WERI-Rb-1 (cell line): ENCODE measurements at regions not wholly inside any gene's neighbourhood (a gene's known extent, or its start where the extent isn't known, plus 50 kb on each side); places are given as distances from the start of the nearest gene placed in this dataset.

Experiments
- DNase-seq: peaks from one replicate; pipeline ENCODE4 v3.0.0-alpha.2; 2020
- H3K27ac ChIP-seq: fragments of 250-450 bp; sonication (Bioruptor Pico); 2 replicates; pipeline ENCODE4 v1.5.1; 2020; ENCODE audit warnings: mild to moderate bottlenecking, moderate library complexity
- H3K27me3 ChIP-seq: fragments of 250-450 bp; sonication (Bioruptor Pico); 2 replicates; pipeline ENCODE4 v1.5.1; 2021; ENCODE audit warnings: mild to moderate bottlenecking, low read depth, moderate library complexity; ENCODE audit not compliant: insufficient read depth, severe bottlenecking
- H3K36me3 ChIP-seq: fragments of 250-450 bp; sonication (Bioruptor Pico); 2 replicates; pipeline ENCODE4 v1.5.1; 2020; ENCODE audit warnings: mild to moderate bottlenecking, moderate library complexity
- H3K4me3 ChIP-seq: 2 replicates; pipeline ENCODE4 v1.5.1; 2011; ENCODE audit warnings: low read depth, mild to moderate bottlenecking, control low read depth, low read length
- H3K9me3 ChIP-seq: fragments of 250-450 bp; sonication (Bioruptor Pico); 2 replicates; pipeline ENCODE4 v1.5.1; 2021; ENCODE audit warnings: mild to moderate bottlenecking, moderate library complexity; ENCODE audit not compliant: severe bottlenecking
- TF ChIP-seq, protein P1 (sequence below): IDR thresholded peaks from 2 replicates; pipeline ENCODE4 v1.5.1; 2011; ENCODE audit warnings: low read depth, mild to moderate bottlenecking, control low read depth, inconsistent platforms, low read length

DNA sequence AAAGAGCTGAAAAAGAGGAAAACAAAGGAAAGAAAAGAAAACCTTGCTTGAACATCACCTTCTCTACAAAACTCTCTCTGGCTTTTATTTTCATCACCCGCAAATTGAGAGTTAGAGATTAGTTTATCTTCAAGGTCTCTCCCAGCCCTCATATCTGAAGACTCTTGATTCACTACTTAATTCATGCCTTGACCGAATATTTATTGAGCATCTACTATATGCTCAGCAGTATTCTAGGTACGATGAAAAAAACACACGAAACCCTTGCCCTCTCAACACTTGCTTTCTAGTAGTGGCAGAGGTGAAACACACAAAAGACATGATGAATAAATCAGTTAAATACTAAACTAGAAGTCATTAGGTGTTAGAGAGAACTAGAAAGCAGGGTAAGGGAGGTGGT, 150.6 kb upstream of the CADM1 start:
- TF ChIP-seq, protein P1, sequence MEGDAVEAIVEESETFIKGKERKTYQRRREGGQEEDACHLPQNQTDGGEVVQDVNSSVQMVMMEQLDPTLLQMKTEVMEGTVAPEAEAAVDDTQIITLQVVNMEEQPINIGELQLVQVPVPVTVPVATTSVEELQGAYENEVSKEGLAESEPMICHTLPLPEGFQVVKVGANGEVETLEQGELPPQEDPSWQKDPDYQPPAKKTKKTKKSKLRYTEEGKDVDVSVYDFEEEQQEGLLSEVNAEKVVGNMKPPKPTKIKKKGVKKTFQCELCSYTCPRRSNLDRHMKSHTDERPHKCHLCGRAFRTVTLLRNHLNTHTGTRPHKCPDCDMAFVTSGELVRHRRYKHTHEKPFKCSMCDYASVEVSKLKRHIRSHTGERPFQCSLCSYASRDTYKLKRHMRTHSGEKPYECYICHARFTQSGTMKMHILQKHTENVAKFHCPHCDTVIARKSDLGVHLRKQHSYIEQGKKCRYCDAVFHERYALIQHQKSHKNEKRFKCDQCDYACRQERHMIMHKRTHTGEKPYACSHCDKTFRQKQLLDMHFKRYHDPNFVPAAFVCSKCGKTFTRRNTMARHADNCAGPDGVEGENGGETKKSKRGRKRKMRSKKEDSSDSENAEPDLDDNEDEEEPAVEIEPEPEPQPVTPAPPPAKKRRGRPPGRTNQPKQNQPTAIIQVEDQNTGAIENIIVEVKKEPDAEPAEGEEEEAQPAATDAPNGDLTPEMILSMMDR = no peak
- H3K4me3 ChIP-seq = no peak overlapping the region
- no peaks in the 10 kb centered on the region for H3K36me3 ChIP-seq
- H3K27me3 ChIP-seq = peaks cover 20% of the 10 kb centered on the region
- H3K9me3 ChIP-seq = no peaks in the 10 kb centered on the region
- DNase-seq = no peak
- no peak overlapping the region for H3K27ac ChIP-seq

DNA sequence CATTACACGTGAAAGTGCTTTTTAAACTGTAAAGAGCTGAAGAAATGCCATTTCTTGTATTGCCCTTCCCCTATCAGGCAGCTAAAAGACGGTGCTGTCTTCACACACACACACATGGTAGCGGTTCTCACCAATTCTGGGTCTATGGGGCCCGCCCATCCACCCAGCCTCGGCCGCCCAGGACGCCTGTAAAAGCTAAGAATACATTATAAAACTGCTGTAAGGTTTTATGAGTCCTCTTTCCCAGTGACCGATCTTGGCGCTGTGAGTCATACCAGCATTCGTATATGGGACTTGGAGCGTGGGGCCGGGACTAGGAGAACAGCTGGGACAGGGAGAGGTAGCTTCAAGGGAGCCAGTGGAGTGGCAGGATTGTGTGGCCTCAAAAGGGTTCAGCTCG, 149.7 kb upstream of the CADM1 start:
- Histone ChIP-seq H3K27me3 (peaks cover 11% of the 10 kb centered on the region), H3K4me3 (no peak overlapping the region), H3K9me3 (no peaks in the 10 kb centered on the region), H3K27ac (no peak overlapping the region), H3K36me3 (no peaks in the 10 kb centered on the region)
- TF ChIP-seq, protein P1 = no peak
- no peak for DNase-seq

DNA sequence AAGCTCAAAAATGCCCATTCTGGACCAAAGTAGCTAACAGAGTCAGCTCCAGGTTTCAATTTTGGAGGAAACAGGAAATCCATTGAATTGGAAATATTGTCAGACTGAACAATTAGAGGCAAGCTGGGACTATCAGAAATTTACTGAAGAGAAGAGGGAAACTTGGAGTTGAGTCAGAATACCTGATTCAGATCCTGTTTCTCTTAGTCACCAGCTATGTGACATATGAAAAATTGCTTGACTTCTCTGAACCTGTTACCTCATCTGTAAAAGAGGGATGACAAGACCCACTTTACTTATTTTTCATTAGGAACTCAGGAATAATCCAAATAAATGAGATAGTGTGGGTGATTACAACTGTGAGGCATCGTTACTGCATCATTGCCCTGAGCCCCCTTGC, 148.9 kb upstream of the CADM1 start:
- TF ChIP-seq, protein P1 = no peak
- H3K4me3 ChIP-seq = no peak overlapping the region
- no peak for DNase-seq

DNA sequence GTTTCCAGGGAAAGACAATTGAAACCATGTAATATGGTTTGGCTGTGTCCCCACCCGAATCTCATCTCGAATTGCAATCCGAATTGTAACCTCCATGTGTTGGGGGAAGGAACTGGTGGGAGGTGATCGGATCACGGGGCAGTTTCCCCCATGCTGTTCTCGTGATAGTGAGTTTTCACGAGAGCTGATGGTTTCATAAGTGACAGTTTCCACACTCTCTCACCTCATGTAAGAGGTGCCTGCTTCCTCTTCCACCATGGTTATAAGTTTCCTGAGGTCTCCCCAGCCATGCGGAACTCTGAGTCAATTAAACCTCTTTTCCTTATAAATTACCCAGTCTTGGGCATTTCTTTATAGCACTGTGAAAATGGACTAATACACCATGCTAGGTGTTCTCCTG, 148.3 kb upstream of the CADM1 start:
- H3K27me3 ChIP-seq = peaks cover 2% of the 10 kb centered on the region
- H3K4me3 ChIP-seq = no peak overlapping the region
- no peaks in the 10 kb centered on the region for H3K36me3 ChIP-seq
- H3K9me3 ChIP-seq = no peaks in the 10 kb centered on the region
- no peak for DNase-seq
- TF ChIP-seq, protein P1 = no peak
- no peak overlapping the region for H3K27ac ChIP-seq

More for the DNA sequence above, 148.9 kb upstream of the CADM1 start:
- Histone ChIP-seq H3K27me3 (peaks cover 4% of the 10 kb centered on the region), H3K27ac (no peak overlapping the region), H3K9me3 (no peaks in the 10 kb centered on the region), H3K36me3 (no peaks in the 10 kb centered on the region)

DNA sequence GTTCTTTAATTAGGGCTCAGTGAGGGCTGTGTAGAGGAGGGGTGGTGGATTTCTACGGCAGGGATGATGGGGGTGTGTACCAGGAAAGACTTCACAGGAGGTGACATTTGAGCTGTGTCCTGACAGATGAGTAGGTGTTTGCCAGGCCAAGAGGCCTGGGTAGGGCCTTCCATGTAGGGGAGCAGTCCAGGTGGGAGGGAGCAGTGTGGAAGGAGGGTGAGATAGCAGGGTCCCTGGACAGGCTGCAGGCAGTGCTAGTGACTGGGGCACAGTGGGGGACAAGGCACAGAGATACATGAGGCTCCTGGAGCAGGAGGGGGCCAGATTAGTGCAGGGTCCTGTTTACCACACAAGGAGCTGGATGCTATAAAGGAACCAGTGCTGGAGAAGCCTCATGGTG, 147.9 kb upstream of the CADM1 start:
- no peaks in the 10 kb centered on the region for H3K27me3 ChIP-seq
- no peaks in the 10 kb centered on the region for H3K36me3 ChIP-seq
- TF ChIP-seq, protein P1 = no peak
- no peak overlapping the region for H3K4me3 ChIP-seq
- H3K27ac ChIP-seq = no peak overlapping the region
- no peak for DNase-seq
- no peaks in the 10 kb centered on the region for H3K9me3 ChIP-seq

DNA sequence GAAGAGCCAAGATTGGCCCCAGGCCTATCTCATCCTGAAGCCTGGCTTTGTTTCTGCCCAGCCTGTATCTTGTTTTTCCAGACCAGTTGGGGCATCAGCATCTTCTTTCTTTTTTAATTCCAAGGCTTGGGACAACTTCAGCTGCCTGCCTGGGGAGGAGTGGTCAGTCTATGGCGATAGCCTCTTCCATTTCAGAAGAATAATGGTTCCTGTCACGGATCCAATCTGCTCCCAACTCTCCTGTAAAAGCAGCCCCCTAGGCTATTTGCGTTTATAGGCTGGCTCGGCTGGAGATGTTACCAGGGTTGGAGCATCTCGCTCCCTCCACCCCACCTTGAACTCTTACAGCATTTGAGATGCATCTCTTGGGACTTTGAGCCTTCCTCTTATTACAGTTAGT, 145.2 kb upstream of the CADM1 start:
- H3K27me3 ChIP-seq = peaks cover 18% of the 10 kb centered on the region
- no peak for DNase-seq

More for the DNA sequence above, 145.2 kb upstream of the CADM1 start:
- Histone ChIP-seq H3K9me3 (no peaks in the 10 kb centered on the region), H3K27ac (no peak overlapping the region), H3K36me3 (no peaks in the 10 kb centered on the region), H3K4me3 (no peak overlapping the region)
- TF ChIP-seq, protein P1 = no peak
